Trophoblast cell (in vitro differentiated cells and primary cell): ENCODE measurements at regions not wholly inside any gene's neighbourhood (a gene's known extent, or its start where the extent isn't known, plus 50 kb on each side); places are given as distances from the start of the nearest gene placed in this dataset.

Experiments used
- DNase-seq, 2 donors: peaks; one replicate each; pipeline ENCODE4 v3.0.0-alpha.2; 2016
- H2AFZ ChIP-seq: 2 replicates; pipeline ENCODE4 v1.6.1; 2013; ENCODE audit warnings: low read length, moderate library complexity, mild to moderate bottlenecking; ENCODE audit not compliant: insufficient read depth, poor library complexity
- H2AK5ac ChIP-seq: 2 replicates; pipeline ENCODE4 v1.6.1; 2013; ENCODE audit warnings: mild to moderate bottlenecking, low read length
- H2BK120ac ChIP-seq: 2 replicates; pipeline ENCODE4 v1.6.1; 2013; ENCODE audit warnings: low read length, mild to moderate bottlenecking, moderate library complexity; ENCODE audit not compliant: insufficient read depth, poor library complexity
- H2BK12ac ChIP-seq: 2 replicates; pipeline ENCODE4 v1.6.1; 2013; ENCODE audit warnings: mild to moderate bottlenecking, low read length, moderate library complexity
- H2BK5ac ChIP-seq: 2 replicates; pipeline ENCODE4 v1.6.1; 2013; ENCODE audit warnings: low read length, low read depth, moderate library complexity, mild to moderate bottlenecking; ENCODE audit not compliant: poor library complexity
- H3K14ac ChIP-seq: 2 replicates; pipeline ENCODE4 v1.6.1; 2013; ENCODE audit warnings: mild to moderate bottlenecking, low read length
- H3K18ac ChIP-seq: 2 replicates; pipeline ENCODE4 v1.6.1; 2013; ENCODE audit warnings: mild to moderate bottlenecking, low read length
- H3K23ac ChIP-seq: 2 replicates; pipeline ENCODE4 v1.6.1; 2013; ENCODE audit warnings: low read length
- H3K27ac ChIP-seq: 2 replicates; pipeline ENCODE4 v1.5.1; 2013; ENCODE audit warnings: low read depth, mild to moderate bottlenecking, inconsistent platforms, low read length, moderate library complexity
- H3K27me3 ChIP-seq: 2 replicates; pipeline ENCODE4 v1.6.1; 2013; ENCODE audit warnings: inconsistent platforms, mild to moderate bottlenecking, low read length, moderate library complexity; ENCODE audit not compliant: insufficient read depth
- H3K36me3 ChIP-seq, 2 experiments: 1 replicate in 1 of 2; 2 replicates in 1 of 2; pipeline ENCODE4 v1.6.1; 2013; ENCODE audit warnings: low read length in 2 of 2, mild to moderate bottlenecking in 2 of 2, moderate library complexity in 1 of 2; ENCODE audit not compliant: insufficient read depth in 2 of 2, control insufficient read depth in 1 of 2
- H3K4ac ChIP-seq: 2 replicates; pipeline ENCODE4 v1.6.1; 2013; ENCODE audit warnings: low read depth, mild to moderate bottlenecking, low read length, moderate library complexity
- H3K4me1 ChIP-seq, 2 experiments: 1 replicate in 1 of 2; 2 replicates in 1 of 2; pipeline ENCODE4 v1.6.1; 2013; ENCODE audit warnings: low read length in 2 of 2, mild to moderate bottlenecking in 2 of 2, moderate library complexity in 1 of 2; ENCODE audit not compliant: insufficient read depth in 2 of 2, control insufficient read depth in 1 of 2
- H3K4me2 ChIP-seq: 2 replicates; pipeline ENCODE4 v1.6.1; 2013; ENCODE audit warnings: inconsistent platforms, mild to moderate bottlenecking, low read length, moderate library complexity
- H3K4me3 ChIP-seq: 2 replicates; pipeline ENCODE4 v1.5.1; 2013; ENCODE audit warnings: mild to moderate bottlenecking, low read depth, low read length, inconsistent platforms
- H3K79me1 ChIP-seq: one replicate; pipeline ENCODE4 v1.6.1; 2013; ENCODE audit warnings: low read length
- H3K79me2 ChIP-seq: 2 replicates; pipeline ENCODE4 v1.6.1; 2013; ENCODE audit warnings: low read length, mild to moderate bottlenecking; ENCODE audit not compliant: control insufficient read depth, insufficient read depth, poor library complexity
- H3K9ac ChIP-seq: 2 replicates; pipeline ENCODE4 v1.6.1; 2013; ENCODE audit warnings: mild to moderate bottlenecking, low read length
- H3K9me3 ChIP-seq: 2 replicates; pipeline ENCODE4 v1.6.1; 2013; ENCODE audit warnings: low read depth, mild to moderate bottlenecking, control low read depth, inconsistent platforms, low read length; ENCODE audit not compliant: insufficient read depth
- H4K12ac ChIP-seq: 2 replicates; pipeline ENCODE4 v1.6.1; 2013; ENCODE audit warnings: low read depth, mild to moderate bottlenecking, low read length, moderate library complexity
- H4K8ac ChIP-seq: 2 replicates; pipeline ENCODE4 v1.6.1; 2013; ENCODE audit warnings: low read depth, mild to moderate bottlenecking, low read length, moderate library complexity
- H4K91ac ChIP-seq: one replicate; pipeline ENCODE4 v1.6.1; 2013; ENCODE audit warnings: low read depth, mild to moderate bottlenecking, low read length, moderate library complexity
- WGBS: extraction: QIAGEN DNeasy Blood & Tissue Kit; methylation state at CpG from one replicate; pipeline ENCODE4 v1.1.7; 2013; ENCODE audit warnings: missing lambda C conversion rate; ENCODE audit not compliant: insufficient read length, insufficient coverage; ENCODE audit errors: extremely low coverage; 5-methylcytosine and 5-hydroxymethylcytosine counted together

DNA sequence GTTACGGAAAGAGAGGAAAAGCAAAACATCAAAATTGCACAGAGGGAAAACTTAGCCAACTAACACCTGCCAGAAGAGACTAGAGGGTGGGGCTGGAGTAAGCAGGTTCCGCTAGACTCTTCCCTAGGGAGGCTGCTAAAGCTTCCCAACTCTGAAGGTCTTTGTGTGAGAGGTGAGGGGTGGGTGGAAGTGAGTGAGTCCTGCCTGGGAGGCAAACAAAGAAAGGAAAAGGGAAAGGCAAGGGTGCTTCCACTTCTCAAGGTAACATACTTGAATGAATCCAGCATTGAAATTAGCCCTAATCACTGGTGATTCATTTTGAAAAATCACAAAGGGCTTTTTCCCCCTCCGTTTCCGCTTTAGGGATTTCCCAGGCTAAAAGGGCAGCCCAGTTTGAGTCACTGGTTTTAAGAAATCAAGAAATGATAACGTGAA is 220.5 kb upstream of the ADAMTS9 start:
- Histone ChIP-seq H3K79me2 (no peaks in the 10 kb centered on the region), H3K36me3 (no peaks in the 10 kb centered on the region), H3K4me1 (peaks cover 15 to 25% of the 10 kb centered on the region in 2 experiments), H3K23ac (no peak overlapping the region), H3K4ac (no peak overlapping the region), H4K12ac (no peak overlapping the region), H2BK12ac (peak overlapping the region; percentile 61), H3K14ac (no peak overlapping the region), H3K4me3 (no peak overlapping the region), H4K91ac (no peak overlapping the region), H2BK120ac (peak overlapping the region; percentile 36), H3K18ac (no peak overlapping the region), H3K9me3 (no peaks in the 10 kb centered on the region), H3K4me2 (no peak overlapping the region), H3K27ac (no peak overlapping the region), H2AK5ac (no peak overlapping the region), H3K79me1 (peaks cover 15% of the 10 kb centered on the region), H2BK5ac (no peak overlapping the region), H4K8ac (no peak overlapping the region), H3K27me3 (no peaks in the 10 kb centered on the region), H2AFZ (no peak overlapping the region), H3K9ac (no peak overlapping the region)
- no peak for DNase-seq
- no CpG with 5 or more reads among the region's 5 CpGs for WGBS

DNA sequence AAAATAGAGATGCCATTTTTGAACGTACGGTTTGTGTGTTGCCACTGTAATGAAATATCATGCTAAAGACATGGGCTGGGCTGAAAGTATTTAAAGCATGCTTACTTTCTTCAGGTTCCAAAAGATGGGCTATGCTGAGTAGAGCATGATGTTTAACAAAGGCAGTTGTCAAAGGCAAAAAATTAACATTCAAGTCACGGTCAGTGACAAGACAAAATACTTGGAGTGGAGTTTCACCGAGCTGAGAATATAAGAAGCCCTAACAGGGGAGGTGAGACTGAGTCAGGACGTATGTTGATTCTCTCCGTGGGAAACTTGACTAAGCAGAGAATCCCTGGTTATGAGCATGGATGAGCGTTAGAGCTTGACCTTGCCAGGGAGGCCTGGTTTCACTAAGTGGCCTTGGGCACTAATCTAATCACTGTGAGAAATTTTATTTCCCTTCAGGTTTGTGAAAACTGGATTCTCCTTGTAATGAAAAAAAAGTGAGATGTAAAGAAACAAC is 218.2 kb upstream of the ADAMTS9 start:
- DNase-seq: no peak
- Histone ChIP-seq H3K27me3 (no peaks in the 10 kb centered on the region), H3K4me2 (no peak overlapping the region), H3K9ac (no peak overlapping the region), H3K4me3 (no peak overlapping the region), H3K27ac (no peak overlapping the region), H2AFZ (no peak overlapping the region), H4K8ac (no peak overlapping the region), H3K9me3 (no peaks in the 10 kb centered on the region), H4K91ac (no peak overlapping the region), H3K79me1 (peaks cover 12% of the 10 kb centered on the region), H4K12ac (no peak overlapping the region), H3K4me1 (peaks cover 17 to 25% of the 10 kb centered on the region in 2 experiments), H3K23ac (no peak overlapping the region), H2BK12ac (no peak overlapping the region), H3K18ac (no peak overlapping the region), H3K4ac (no peak overlapping the region), H3K14ac (no peak overlapping the region), H2BK120ac (no peak overlapping the region), H2BK5ac (no peak overlapping the region), H3K36me3 (no peaks in the 10 kb centered on the region), H3K79me2 (no peaks in the 10 kb centered on the region), H2AK5ac (no peak overlapping the region)
- no CpG with 5 or more reads among the region's 7 CpGs for whole genome bisulfite sequencing

- H3K79me1 ChIP-seq: no peaks in the 10 kb centered on the region
- H4K12ac ChIP-seq: no peak overlapping the region
- H2BK12ac ChIP-seq: no peak overlapping the region
- no peak overlapping the region for H3K23ac ChIP-seq
- no peak overlapping the region for H3K9ac ChIP-seq
- no peak overlapping the region for H2BK120ac ChIP-seq
- H3K4me1 ChIP-seq: peaks cover 8 to 9% of the 10 kb centered on the region in 2 experiments
- H4K8ac ChIP-seq: no peak overlapping the region
- H3K14ac ChIP-seq: no peak overlapping the region
- no peaks in the 10 kb centered on the region for H3K79me2 ChIP-seq
- H2AK5ac ChIP-seq: no peak overlapping the region
- DNase-seq: no peak
- H4K91ac ChIP-seq: no peak overlapping the region
- H3K27ac ChIP-seq: no peak overlapping the region
- H3K18ac ChIP-seq: no peak overlapping the region
- H3K9me3 ChIP-seq: no peaks in the 10 kb centered on the region
- H2BK5ac ChIP-seq: no peak overlapping the region
- no peak overlapping the region for H3K4me3 ChIP-seq
- no peak overlapping the region for H3K4me2 ChIP-seq
- no peak overlapping the region for H3K4ac ChIP-seq
- no peaks in the 10 kb centered on the region for H3K36me3 ChIP-seq
- H2AFZ ChIP-seq: no peak overlapping the region
- H3K27me3 ChIP-seq: no peaks in the 10 kb centered on the region
- no CpG with 5 or more reads among the region's 1 CpG for WGBS
Observed at GRCh38 chr3:64903006-64903405, 215.2 kb upstream of the ADAMTS9 start.

- H3K27ac ChIP-seq: no peak overlapping the region
- H4K12ac ChIP-seq: no peak overlapping the region
- H3K23ac ChIP-seq: no peak overlapping the region
- no peak overlapping the region for H3K4ac ChIP-seq
- no peak overlapping the region for H3K9ac ChIP-seq
- no peaks in the 10 kb centered on the region for H3K27me3 ChIP-seq
- no peak overlapping the region for H2BK120ac ChIP-seq
- no peak overlapping the region for H3K18ac ChIP-seq
- H3K79me1 ChIP-seq: no peaks in the 10 kb centered on the region
- no peak overlapping the region for H4K8ac ChIP-seq
- H3K36me3 ChIP-seq: no peaks in the 10 kb centered on the region
- H2AFZ ChIP-seq: no peak overlapping the region
- no peak overlapping the region for H3K4me2 ChIP-seq
- no CpG with 5 or more reads among the region's 3 CpGs for WGBS
- no peak overlapping the region for H2AK5ac ChIP-seq
- H3K4me3 ChIP-seq: no peak overlapping the region
- no peaks in the 10 kb centered on the region for H3K9me3 ChIP-seq
- no peak overlapping the region for H3K14ac ChIP-seq
- DNase-seq: no peak
- H2BK5ac ChIP-seq: no peak overlapping the region
- H4K91ac ChIP-seq: no peak overlapping the region
- no peak overlapping the region for H2BK12ac ChIP-seq
- H3K79me2 ChIP-seq: no peaks in the 10 kb centered on the region
- H3K4me1 ChIP-seq: peaks cover 4 to 5% of the 10 kb centered on the region in 2 experiments
Observed at GRCh38 chr3:64901986-64902516, 214.3 kb upstream of the ADAMTS9 start.
